ENCODE measurements at regions not wholly inside any gene's neighbourhood (a gene's known extent, or its start where the extent isn't known, plus 50 kb on each side); places are given as distances from the start of the nearest gene placed in this dataset.

DNA sequence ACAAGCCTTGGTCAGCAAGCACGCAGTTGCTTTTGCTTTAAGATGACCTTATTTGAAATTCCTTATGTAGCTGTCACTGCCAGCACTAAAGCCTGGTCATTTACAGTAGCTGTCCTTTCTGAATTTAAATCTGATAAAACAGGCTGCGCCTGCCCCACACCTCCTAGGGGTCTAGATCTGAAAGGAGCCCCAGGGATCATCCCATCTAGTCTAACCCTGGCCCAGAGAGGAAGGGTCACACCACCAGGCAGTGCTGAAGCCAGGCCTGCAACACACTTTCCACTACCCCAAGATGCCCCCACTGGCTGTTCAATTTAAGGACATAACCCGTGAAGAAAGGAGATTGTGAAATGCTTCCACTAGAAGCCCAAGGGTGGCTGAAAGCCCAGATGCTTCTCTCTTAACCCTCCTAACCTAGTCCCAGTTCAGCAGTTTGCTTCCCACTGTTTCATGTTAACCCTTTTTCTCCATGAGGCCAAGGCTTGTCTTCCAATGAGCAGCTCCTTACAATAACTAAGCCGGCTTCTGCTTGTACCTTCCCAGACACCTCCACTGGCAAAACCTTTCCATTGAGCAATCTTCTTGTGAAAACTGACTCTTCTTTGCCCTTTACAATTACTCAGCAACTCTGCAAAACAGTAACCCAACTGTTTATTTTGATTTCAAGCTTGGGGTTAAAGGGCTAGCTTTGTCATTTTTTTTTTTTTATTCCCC, 198.9 kb upstream of the LPP start (continued):
- TF ChIP-seq JUNB (IDR thresholded peaks at IDR 0.05) (peak; percentile 55; the same call in 1 of the 2 replicates), MAZ (IDR thresholded peaks at IDR 0.05; ENCODE audit: borderline replicate concordance, low read depth, low read length) (no peak), ESRRA (IDR thresholded peaks at IDR 0.05; ENCODE audit: borderline replicate concordance, low read length) (no peak), RAD21 (conservative IDR thresholded peaks at IDR 0.05 in 1 of 2, IDR thresholded peaks at IDR 0.05 in 1 of 2) (peak in 1 of 2 experiments; percentile 51; a peak in 2 of 5 replicates), EHMT2 (IDR thresholded peaks at IDR 0.05; ENCODE audit: low read depth) (no peak)
- TF ChIP-seq, protein P1, sequence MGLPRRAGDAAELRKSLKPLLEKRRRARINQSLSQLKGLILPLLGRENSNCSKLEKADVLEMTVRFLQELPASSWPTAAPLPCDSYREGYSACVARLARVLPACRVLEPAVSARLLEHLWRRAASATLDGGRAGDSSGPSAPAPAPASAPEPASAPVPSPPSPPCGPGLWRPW (IDR thresholded peaks at IDR 0.05) = peak; percentile 74; the same call in 1 of the 2 replicates
- TF ChIP-seq, protein P2, sequence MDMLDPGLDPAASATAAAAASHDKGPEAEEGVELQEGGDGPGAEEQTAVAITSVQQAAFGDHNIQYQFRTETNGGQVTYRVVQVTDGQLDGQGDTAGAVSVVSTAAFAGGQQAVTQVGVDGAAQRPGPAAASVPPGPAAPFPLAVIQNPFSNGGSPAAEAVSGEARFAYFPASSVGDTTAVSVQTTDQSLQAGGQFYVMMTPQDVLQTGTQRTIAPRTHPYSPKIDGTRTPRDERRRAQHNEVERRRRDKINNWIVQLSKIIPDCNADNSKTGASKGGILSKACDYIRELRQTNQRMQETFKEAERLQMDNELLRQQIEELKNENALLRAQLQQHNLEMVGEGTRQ (IDR thresholded peaks at IDR 0.05) = no peak

DNA sequence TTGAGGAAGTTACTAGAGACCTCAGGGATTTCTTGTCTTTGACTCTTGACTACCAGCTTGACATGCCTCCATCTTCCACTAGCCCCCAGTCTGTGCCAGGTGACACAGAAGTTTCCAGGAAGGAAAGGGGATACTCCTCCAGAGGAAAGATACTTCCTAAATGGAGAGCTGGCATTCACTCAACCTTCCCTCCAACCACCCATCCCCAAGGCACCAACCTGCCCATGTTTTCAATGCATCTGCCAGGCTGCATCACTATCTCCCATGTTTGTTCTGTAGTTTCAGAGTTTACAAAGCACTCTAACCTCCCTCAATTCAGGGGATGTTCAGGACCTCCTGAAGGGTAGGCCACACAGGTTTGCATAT, 198.4 kb upstream of the LPP start:
- CTCF ChIA-PET = interaction anchor here (1.2 kb wide), 1 partner anchor 214 kb away, joined by 4 read pairs; no protein-coding TSS in a partner anchor
- Histone ChIP-seq H3K27ac (peak overlapping the region; percentile 88 to 91), H3K9me3 (no peaks in the 10 kb centered on the region), H3K4me3 (no peak overlapping the region), H3K4me1 (peaks cover 47% of the 10 kb centered on the region), H3K4me2 (peak overlapping the region; percentile 83)
- POLR2A ChIA-PET = interaction anchor here (0.7 to 1.1 kb wide), 2 partner anchors 12 to 197 kb away, joined by 4 to 6 read pairs; no protein-coding TSS in a partner anchor
- TF ChIP-seq JUNB (IDR thresholded peaks at IDR 0.05) (peak; percentile 1; the same call in 1 of the 2 replicates), ZSCAN20 (CRISPR knock-in tag; IDR thresholded peaks at IDR 0.05) (no peak)
- DNase-seq (ENCODE audit: low read depth in 1 of 2, low spot score in 1 of 2) (no peak), FAIRE-seq (no peak), ATAC-seq (peak in 1 of 2 experiments; percentile 55; a peak in 2 of 6 replicates)

DNA sequence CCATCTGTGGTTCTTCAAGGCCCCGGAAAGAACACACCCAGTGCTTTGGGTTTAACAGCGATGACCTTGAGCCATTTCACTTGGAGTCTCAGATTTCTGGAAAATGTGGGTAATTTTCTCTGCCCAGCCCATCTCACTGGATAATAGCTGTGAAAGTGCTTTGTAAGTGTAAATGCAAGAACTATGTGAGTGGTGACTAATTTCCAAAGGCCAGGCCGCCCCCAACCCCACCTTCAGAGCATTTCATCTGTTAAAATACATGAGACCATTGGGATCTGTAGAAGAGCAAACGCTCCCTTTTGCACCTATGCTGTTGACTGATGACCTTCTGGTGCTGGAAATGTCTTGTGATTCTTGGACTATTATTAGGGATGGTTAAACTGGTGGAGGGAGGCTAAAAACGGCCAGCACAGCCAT, 196.8 kb upstream of the LPP start:
- ChIA-PET CTCF (no interaction called here), POLR2A (no interaction called here)
- H3K9me3 ChIP-seq = no peaks in the 10 kb centered on the region
- peak overlapping the region; percentile 61 to 91; a peak in 5 of 6 replicates for H3K27ac ChIP-seq
- no peak overlapping the region for H3K4me3 ChIP-seq
- 82% methylated on average over 5 of the region's 5 CpGs for WGBS (ENCODE audit: missing lambda C conversion rate)
- TF ChIP-seq EP300 (IDR thresholded peaks at IDR 0.05) = no peak
- TF ChIP-seq, protein P3, sequence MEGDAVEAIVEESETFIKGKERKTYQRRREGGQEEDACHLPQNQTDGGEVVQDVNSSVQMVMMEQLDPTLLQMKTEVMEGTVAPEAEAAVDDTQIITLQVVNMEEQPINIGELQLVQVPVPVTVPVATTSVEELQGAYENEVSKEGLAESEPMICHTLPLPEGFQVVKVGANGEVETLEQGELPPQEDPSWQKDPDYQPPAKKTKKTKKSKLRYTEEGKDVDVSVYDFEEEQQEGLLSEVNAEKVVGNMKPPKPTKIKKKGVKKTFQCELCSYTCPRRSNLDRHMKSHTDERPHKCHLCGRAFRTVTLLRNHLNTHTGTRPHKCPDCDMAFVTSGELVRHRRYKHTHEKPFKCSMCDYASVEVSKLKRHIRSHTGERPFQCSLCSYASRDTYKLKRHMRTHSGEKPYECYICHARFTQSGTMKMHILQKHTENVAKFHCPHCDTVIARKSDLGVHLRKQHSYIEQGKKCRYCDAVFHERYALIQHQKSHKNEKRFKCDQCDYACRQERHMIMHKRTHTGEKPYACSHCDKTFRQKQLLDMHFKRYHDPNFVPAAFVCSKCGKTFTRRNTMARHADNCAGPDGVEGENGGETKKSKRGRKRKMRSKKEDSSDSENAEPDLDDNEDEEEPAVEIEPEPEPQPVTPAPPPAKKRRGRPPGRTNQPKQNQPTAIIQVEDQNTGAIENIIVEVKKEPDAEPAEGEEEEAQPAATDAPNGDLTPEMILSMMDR (IDR thresholded peaks at IDR 0.05) = no peak
- no peak for TF ChIP-seq HOXB5 (CRISPR knock-in tag; IDR thresholded peaks at IDR 0.05)
- no peak for TF ChIP-seq POLR2A (IDR thresholded peaks at IDR 0.05; ENCODE audit: low read length)
- no peak for TF ChIP-seq HOXA7 (CRISPR knock-in tag; IDR thresholded peaks at IDR 0.05)
- TF ChIP-seq KDM5A (IDR thresholded peaks at IDR 0.05) = no peak
- no peak for TF ChIP-seq FOXS1 (CRISPR knock-in tag; IDR thresholded peaks at IDR 0.05)
- TF ChIP-seq HEYL (CRISPR knock-in tag; IDR thresholded peaks at IDR 0.05) = no peak
- no peak for TF ChIP-seq MAFK (IDR thresholded peaks at IDR 0.05; ENCODE audit: partially characterized antibody)
- TF ChIP-seq ZNF302 (CRISPR knock-in tag; IDR thresholded peaks at IDR 0.05) = no peak
- peak overlapping the region; percentile 23; the same call in 2 of the 3 replicates for H3K4me2 ChIP-seq
- no peak for DNase-seq (ENCODE audit: low read depth in 1 of 2, low spot score in 1 of 2)
- no peak for FAIRE-seq
- peaks cover 50% of the 10 kb centered on the region for H3K4me1 ChIP-seq
- ATAC-seq = no peak

DNA sequence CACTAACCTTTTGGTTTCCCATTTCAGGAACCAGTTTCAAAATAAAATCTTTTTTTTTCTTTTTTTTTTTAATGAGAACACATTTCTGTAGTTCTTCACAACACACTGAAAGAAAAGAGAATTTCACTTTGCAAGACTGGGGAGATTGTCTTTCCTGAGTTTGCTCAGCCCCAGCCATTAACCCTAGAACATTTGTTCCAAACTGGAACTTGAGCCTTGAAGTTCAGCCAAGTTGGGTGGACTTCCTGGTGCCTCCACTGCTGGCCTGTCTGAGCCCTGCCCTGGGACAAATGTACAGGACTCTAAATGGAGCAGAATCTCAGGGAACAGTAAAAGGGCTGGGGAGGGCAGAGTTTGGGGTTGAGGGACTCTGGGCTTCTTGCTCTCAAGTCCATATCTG, 196.4 kb upstream of the LPP start:
- CTCF ChIA-PET = no interaction called here
- POLR2A ChIA-PET = no interaction called here
- Histone ChIP-seq H3K27ac (peak overlapping the region; percentile 61 to 91; a peak in 4 of 6 replicates), H3K4me3 (no peak overlapping the region), H3K9me3 (no peaks in the 10 kb centered on the region), H3K4me2 (peak overlapping the region; percentile 23; the same call in 1 of the 3 replicates), H3K4me1 (peaks cover 50% of the 10 kb centered on the region)
- FAIRE-seq (no peak), DNase-seq (ENCODE audit: low read depth in 1 of 2, low spot score in 1 of 2) (no peak), ATAC-seq (no peak)
- TF ChIP-seq HOXB13 (CRISPR knock-in tag; IDR thresholded peaks at IDR 0.05; ENCODE audit: low read depth) (no peak), RAD21 (conservative IDR thresholded peaks at IDR 0.05 in 1 of 2, IDR thresholded peaks at IDR 0.05 in 1 of 2) (no peak), RFX5 (IDR thresholded peaks at IDR 0.05) (no peak)
- TF ChIP-seq, protein P3 (IDR thresholded peaks at IDR 0.05) = no peak

All from A549 (cell line).